ENCODE measurements at regions not wholly inside any gene's neighbourhood (a gene's known extent, or its start where the extent isn't known, plus 50 kb on each side); places are given as distances from the start of the nearest gene placed in this dataset.
"Not testable (repeated sequence)": the region's sequence is repeated elsewhere in the genome, so short reads cannot be mapped to it uniquely, and the experiment has no call there.

DNA sequence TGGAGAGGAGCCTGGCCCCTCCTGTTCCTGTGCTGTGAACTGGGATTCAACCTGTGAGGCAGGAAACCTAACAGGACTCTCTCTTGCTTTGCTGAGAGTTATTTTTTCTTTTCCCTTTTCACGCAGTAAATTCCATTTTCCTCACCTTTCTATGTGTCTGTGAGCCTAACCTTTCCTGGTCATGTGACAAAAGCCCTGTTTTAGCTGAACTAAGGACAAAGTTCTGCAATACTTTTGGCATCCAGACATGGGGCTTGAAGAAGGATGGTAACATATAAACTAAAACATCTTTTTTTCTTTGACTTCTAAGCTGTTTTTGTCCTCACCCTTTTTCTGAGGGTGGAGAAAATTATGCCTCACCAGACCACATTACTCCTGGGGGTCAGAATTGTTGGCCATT, 368.5 kb downstream of the HTR1B start:
- no peaks in the 10 kb centered on the region for H3K4me1 Mint-ChIP-seq
- H3K9me3 Mint-ChIP-seq: peaks cover 11% of the 10 kb centered on the region
- H3K36me3 Mint-ChIP-seq: no peaks in the 10 kb centered on the region
- H3K27ac Mint-ChIP-seq: no peak overlapping the region
- DNase-seq (ENCODE audit: low spot score in 2 of 2) (no peak), ATAC-seq (no peak)
- no peak overlapping the region for H3K4me3 Mint-ChIP-seq

- ATAC-seq: no peak
- DNase-seq (ENCODE audit: low spot score in 2 of 2): no peak
- H3K9me3 Mint-ChIP-seq: peaks cover 14% of the 10 kb centered on the region
- H3K36me3 Mint-ChIP-seq: no peaks in the 10 kb centered on the region
- H3K27ac Mint-ChIP-seq: no peak overlapping the region
- H3K4me1 Mint-ChIP-seq: no peaks in the 10 kb centered on the region
- no peak overlapping the region for H3K4me3 Mint-ChIP-seq
Measured at GRCh38 chr6:77092971-77093370, 370.3 kb downstream of the HTR1B start.

DNA sequence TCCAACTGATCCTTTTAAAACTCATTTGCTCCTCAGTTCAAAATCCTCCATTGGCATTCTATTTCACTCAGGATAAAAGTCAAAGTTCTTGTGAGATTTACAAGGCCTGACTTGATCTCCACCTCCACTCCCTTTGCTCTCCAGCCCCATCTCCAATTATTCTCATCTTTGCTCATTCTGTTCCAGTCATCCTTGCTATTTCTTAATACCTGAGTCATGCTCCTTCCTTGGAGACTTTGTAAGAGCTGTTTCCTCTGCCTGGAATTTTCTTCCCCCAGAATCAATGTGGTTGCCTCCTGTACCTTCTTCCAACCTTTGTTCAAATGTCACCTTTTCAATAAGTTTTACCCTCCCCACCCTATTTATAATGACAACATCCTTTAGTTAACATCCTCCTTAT, 373.5 kb downstream of the HTR1B start:
- Mint-ChIP-seq H3K27ac (no peak overlapping the region), H3K4me1 (no peaks in the 10 kb centered on the region), H3K9me3 (peaks cover 14% of the 10 kb centered on the region), H3K36me3 (no peaks in the 10 kb centered on the region), H3K4me3 (no peak overlapping the region)
- DNase-seq (ENCODE audit: low spot score in 2 of 2) (no peak), ATAC-seq (no peak)

GRCh38 chr6:77087794-77088318, 375.4 kb downstream of the HTR1B start:
- H3K36me3 Mint-ChIP-seq; DNase-seq (ENCODE audit: low spot score in 2 of 2); H3K27ac Mint-ChIP-seq; H3K4me3 Mint-ChIP-seq; ATAC-seq; H3K4me1 Mint-ChIP-seq: not testable (repeated sequence)
- peaks cover 14% of the 10 kb centered on the region for H3K9me3 Mint-ChIP-seq

DNA sequence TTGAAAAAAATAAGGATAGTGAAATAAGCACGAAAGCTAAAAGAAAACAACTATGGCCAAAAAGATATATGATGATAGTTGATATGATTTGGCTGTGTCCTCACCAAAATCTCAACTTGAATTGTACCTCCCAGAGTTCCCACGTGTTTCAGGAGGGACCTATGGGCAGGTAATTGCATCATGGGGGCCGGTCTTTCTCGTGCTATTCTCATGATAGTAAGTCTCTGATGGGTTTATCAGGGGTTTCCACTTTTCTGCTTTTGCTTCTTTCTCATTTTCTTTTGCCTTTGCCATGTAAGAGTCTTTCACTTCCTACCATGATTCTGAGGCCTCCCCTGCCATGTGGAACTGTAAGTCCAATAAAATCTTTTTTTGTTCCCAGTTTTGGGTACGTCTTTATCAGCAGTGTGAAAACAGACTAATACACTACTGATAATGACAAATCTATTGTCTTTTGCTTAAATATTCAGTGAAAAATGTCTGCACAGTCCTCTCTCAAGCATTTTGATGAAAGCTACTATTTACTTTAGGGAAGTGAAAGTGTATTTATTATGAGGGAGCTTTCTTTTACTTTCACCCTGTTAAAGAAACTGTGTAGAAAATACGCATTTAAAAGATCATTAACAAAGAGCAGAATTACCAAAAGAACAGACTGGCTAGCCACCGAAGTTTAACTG, 389.1 kb downstream of the HTR1B start:
- H3K4me3 Mint-ChIP-seq: no peak overlapping the region
- ATAC-seq: no peak
- no peaks in the 10 kb centered on the region for H3K4me1 Mint-ChIP-seq
- H3K9me3 Mint-ChIP-seq: peaks cover 15% of the 10 kb centered on the region
- no peaks in the 10 kb centered on the region for H3K36me3 Mint-ChIP-seq
- no peak overlapping the region for H3K27ac Mint-ChIP-seq
- DNase-seq (ENCODE audit: low spot score in 2 of 2): no peak

DNA sequence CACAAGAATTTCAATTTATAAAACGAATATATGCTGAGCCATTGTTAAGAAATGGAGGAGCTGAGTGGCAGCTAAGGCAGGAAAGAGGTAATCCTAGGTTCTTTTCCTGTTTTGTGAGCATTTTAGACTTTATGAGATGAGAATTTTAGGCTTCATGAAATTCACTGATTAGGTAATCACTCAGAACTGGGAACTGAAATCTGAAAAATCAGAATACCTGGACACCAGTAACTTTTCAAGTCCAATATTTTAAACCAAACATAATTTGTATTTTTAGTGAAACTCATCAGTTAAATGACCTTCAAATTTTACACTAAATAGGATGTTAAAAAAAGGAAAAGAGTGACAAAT, 389.9 kb downstream of the HTR1B start:
- no peaks in the 10 kb centered on the region for H3K36me3 Mint-ChIP-seq
- no peaks in the 10 kb centered on the region for H3K4me1 Mint-ChIP-seq
- H3K4me3 Mint-ChIP-seq: no peak overlapping the region
- DNase-seq (ENCODE audit: low spot score in 2 of 2): no peak
- H3K27ac Mint-ChIP-seq: no peak overlapping the region
- ATAC-seq: no peak
- peaks cover 14% of the 10 kb centered on the region for H3K9me3 Mint-ChIP-seq

- H3K27ac Mint-ChIP-seq: no peak overlapping the region
Measured at GRCh38 chr6:77072694-77073409, 390.4 kb downstream of the HTR1B start.

GRCh38 chr6:77063494-77063893, 399.8 kb downstream of the HTR1B start:
- Mint-ChIP-seq H3K9me3 (peaks cover 14% of the 10 kb centered on the region), H3K27ac (no peak overlapping the region), H3K36me3 (no peaks in the 10 kb centered on the region), H3K4me3 (no peak overlapping the region), H3K4me1 (no peaks in the 10 kb centered on the region)
- no peak for DNase-seq (ENCODE audit: low spot score in 2 of 2)
- no peak for ATAC-seq

More at GRCh38 chr6:77072694-77073409, 390.4 kb downstream of the HTR1B start:
- DNase-seq (ENCODE audit: low spot score in 2 of 2) (no peak), ATAC-seq (no peak)
- no peak overlapping the region for H3K4me3 Mint-ChIP-seq
- no peaks in the 10 kb centered on the region for H3K36me3 Mint-ChIP-seq
- H3K9me3 Mint-ChIP-seq: peaks cover 13% of the 10 kb centered on the region
- H3K4me1 Mint-ChIP-seq: no peaks in the 10 kb centered on the region

DNA sequence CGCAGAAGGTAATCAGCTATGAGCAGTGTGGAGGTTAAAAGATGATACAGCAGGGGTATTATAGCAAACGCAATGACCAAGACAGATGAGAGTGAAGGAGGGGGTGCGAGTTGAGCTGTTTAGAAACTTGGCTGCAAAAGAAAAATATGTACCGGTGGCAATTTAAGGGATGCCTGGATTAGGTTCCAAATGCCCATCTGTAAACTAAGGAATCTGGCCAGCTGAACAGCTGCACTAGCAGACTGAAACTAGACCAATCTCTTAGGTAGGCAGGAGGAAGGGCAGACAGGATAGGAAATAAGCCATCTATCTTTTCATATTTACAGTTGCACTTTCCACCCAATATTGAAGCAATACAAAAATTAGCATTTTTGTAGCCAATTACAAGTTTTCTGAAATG, 407.6 kb downstream of the HTR1B start:
- no peaks in the 10 kb centered on the region for H3K36me3 Mint-ChIP-seq
- ATAC-seq: no peak
- no peak overlapping the region for H3K27ac Mint-ChIP-seq
- no peak overlapping the region for H3K4me3 Mint-ChIP-seq
- H3K4me1 Mint-ChIP-seq: no peaks in the 10 kb centered on the region
- peaks cover 8% of the 10 kb centered on the region for H3K9me3 Mint-ChIP-seq
- DNase-seq (ENCODE audit: low spot score in 2 of 2): no peak

DNA sequence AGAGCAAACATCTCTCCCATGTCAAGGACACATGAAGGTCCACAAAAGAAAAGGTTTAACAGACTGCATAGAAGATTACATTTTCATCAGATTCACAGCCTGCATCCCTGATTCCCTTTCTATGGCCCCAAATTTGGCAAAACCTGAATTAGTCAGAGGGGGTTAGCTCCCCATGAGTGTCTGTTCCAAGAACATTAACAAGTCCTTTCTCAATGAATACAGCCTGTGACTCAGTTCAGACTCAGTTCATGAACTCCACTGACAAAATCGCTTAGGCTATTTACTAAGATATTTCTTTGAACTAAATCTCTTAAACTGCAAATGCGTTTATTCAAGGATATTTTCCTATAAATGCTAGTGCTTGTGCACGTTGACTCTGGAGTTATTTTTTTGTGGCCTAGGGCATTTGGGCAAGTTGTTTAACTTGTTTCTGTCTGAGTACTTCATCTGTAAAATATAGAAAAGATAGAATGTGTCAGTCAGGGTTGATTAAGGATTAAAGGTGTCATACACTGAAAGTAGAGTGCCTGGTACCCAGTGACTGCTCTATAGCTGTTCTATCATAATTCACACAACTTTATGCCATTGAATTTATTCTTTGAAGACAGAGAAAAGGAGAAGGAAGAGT, 422.6 kb downstream of the HTR1B start:
- H3K36me3 Mint-ChIP-seq: no peaks in the 10 kb centered on the region
- peaks cover 9% of the 10 kb centered on the region for H3K9me3 Mint-ChIP-seq
- no peak overlapping the region for H3K27ac Mint-ChIP-seq
- DNase-seq (ENCODE audit: low spot score in 2 of 2): no peak
- H3K4me3 Mint-ChIP-seq: no peak overlapping the region
- ATAC-seq: no peak
- no peaks in the 10 kb centered on the region for H3K4me1 Mint-ChIP-seq

DNA sequence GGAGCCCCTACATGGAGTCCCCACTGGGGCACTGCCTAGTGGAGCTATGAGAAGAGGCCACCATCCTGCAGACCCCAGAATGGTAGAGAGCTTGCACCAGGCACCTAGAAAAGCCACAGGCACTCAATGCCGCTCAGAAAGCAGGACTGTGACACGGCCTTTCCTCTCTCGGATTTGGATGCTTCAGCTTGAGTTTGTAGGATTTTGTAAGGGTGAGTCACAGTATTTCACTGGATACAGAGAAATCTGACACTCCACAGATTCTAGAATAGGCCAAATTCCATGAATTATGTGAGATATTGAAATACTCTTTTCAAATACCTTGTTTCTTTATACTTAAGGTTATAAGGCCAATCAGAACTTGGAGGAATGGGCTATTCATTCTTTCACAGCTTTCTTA, 424.5 kb downstream of the HTR1B start:
- Mint-ChIP-seq H3K4me1 (no peaks in the 10 kb centered on the region), H3K4me3 (no peak overlapping the region), H3K27ac (no peak overlapping the region), H3K9me3 (peaks cover 9% of the 10 kb centered on the region), H3K36me3 (no peaks in the 10 kb centered on the region)
- no peak for ATAC-seq
- no peak for DNase-seq (ENCODE audit: low spot score in 2 of 2)

DNA sequence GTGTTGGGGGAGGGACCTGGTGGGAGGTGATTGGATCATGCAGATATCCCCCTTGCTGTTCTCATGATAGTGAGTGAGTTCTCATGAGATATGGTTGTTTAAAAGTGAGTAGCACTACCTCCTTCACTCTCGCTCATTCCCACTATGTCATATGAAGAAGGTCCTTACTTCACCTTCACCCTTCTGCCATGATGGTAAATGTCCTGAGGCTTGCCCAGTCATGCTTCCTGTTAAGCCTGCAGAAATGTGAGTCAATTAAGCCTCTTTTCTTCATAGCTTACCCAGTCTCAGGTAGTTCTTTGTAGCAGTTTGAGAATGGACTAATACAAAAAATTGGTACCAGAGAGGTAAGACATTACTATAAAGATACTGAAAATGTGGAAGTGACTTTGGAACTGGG, 425.9 kb downstream of the HTR1B start:
- no peak overlapping the region for H3K4me3 Mint-ChIP-seq
- H3K27ac Mint-ChIP-seq: no peak overlapping the region
- no peak for ATAC-seq
- no peaks in the 10 kb centered on the region for H3K4me1 Mint-ChIP-seq
- H3K9me3 Mint-ChIP-seq: peaks cover 9% of the 10 kb centered on the region
- no peaks in the 10 kb centered on the region for H3K36me3 Mint-ChIP-seq
- no peak for DNase-seq (ENCODE audit: low spot score in 2 of 2)

DNA sequence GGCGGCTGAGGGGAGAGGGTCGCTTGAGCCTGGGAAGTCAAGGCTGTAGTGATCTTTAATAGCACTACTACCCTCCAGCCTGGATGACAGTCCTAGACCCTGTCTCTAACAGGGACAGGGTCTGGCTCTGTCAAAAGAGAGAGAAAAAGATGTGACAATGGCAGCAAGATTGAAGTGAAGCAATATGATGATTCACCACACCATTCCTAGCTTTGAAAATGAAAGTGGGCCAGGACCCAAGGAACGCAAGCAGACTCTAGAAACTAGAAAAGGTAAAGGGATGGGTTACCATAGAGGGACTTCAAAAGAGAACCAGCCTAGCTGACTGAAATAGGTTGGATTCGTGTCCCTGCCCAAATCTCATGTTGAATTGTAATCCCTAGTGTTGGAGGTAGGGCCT, 426.9 kb downstream of the HTR1B start:
- ATAC-seq (no peak), DNase-seq (ENCODE audit: low spot score in 2 of 2) (no peak)
- no peak overlapping the region for H3K27ac Mint-ChIP-seq
- no peak overlapping the region for H3K4me3 Mint-ChIP-seq
- H3K9me3 Mint-ChIP-seq: peaks cover 9% of the 10 kb centered on the region
- H3K4me1 Mint-ChIP-seq: no peaks in the 10 kb centered on the region
- no peaks in the 10 kb centered on the region for H3K36me3 Mint-ChIP-seq

DNA sequence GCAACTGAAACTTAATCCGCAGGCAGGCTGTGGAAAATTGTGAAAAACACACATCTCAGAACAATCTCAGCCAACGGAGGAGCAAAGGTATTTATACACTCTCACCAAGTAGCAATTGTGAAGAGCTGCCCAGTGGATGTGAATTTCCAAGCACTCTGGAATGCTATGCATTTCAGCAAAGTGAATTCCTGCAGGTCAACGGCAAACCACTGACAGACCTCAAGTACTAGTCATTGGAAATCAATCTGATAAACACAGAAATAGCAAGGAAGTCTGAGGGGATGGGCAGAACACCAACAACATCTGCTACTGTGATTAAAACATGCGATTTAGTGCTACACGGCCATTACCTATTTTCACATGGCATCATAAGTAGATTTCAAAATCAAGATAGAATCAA, 429.1 kb downstream of the HTR1B start:
- no peaks in the 10 kb centered on the region for H3K4me1 Mint-ChIP-seq
- no peaks in the 10 kb centered on the region for H3K36me3 Mint-ChIP-seq
- H3K27ac Mint-ChIP-seq: no peak overlapping the region
- no peak overlapping the region for H3K4me3 Mint-ChIP-seq
- no peak for DNase-seq (ENCODE audit: low spot score in 2 of 2)
- H3K9me3 Mint-ChIP-seq: peaks cover 13% of the 10 kb centered on the region
- ATAC-seq: no peak

DNA sequence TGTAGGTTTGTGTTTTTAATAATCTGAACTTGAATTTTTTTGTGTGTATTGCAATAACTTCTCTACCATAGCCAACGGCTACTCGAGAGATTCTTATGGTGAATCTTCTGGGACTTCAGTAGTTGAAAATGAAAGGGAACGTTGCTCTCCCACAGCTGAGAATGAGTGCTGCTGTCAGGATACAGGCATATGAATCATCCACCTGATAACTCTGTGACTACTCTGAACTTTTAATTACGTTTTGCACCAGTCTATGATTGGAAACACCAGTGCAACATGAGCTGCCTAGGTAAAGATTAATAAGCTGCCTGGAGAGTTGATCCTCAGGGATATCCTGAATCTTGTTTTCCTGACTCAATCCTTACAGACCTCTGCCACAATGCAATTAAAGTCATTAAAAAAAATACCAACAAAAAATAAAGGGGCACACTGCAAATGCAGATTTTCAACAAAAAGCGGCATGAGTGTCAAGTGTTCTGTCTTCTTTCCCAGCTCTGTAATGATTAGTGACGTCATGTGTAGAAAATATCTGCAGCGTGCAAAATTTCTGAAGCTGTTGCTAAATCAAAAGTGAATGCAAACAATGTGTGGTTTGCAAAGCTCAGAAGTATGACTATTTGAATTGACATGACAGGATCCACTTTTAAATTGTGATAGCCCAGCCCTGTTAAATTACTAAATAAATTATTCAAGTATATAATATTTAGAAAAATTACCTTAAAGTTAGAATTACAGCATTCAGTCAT, 432.2 kb downstream of the HTR1B start:
- no peak overlapping the region for H3K27ac Mint-ChIP-seq
- H3K9me3 Mint-ChIP-seq: peaks cover 5% of the 10 kb centered on the region
- no peaks in the 10 kb centered on the region for H3K4me1 Mint-ChIP-seq
- DNase-seq (ENCODE audit: low spot score in 2 of 2) (no peak), ATAC-seq (no peak)
- H3K4me3 Mint-ChIP-seq: no peak overlapping the region
- no peaks in the 10 kb centered on the region for H3K36me3 Mint-ChIP-seq
